Retinal pigment epithelial cell (primary cell): ENCODE measurements at regions not wholly inside any gene's neighbourhood (a gene's known extent, or its start where the extent isn't known, plus 50 kb on each side); places are given as distances from the start of the nearest gene placed in this dataset.

ENCODE experiments used
- DNase-seq: peaks from one replicate; pipeline ENCODE4 v3.0.0-alpha.2; 2010; ENCODE audit warnings: low read depth
- H3K4me3 ChIP-seq: 2 replicates; pipeline ENCODE4 v1.5.1; 2011; ENCODE audit warnings: mild to moderate bottlenecking, low read length, control low read depth, moderate library complexity
- TF ChIP-seq, protein P1 (sequence below): conservative IDR thresholded peaks from 2 replicates; pipeline ENCODE4 v1.5.1; 2011; ENCODE audit warnings: low read depth, low read length, control low read depth, inconsistent platforms

DNA sequence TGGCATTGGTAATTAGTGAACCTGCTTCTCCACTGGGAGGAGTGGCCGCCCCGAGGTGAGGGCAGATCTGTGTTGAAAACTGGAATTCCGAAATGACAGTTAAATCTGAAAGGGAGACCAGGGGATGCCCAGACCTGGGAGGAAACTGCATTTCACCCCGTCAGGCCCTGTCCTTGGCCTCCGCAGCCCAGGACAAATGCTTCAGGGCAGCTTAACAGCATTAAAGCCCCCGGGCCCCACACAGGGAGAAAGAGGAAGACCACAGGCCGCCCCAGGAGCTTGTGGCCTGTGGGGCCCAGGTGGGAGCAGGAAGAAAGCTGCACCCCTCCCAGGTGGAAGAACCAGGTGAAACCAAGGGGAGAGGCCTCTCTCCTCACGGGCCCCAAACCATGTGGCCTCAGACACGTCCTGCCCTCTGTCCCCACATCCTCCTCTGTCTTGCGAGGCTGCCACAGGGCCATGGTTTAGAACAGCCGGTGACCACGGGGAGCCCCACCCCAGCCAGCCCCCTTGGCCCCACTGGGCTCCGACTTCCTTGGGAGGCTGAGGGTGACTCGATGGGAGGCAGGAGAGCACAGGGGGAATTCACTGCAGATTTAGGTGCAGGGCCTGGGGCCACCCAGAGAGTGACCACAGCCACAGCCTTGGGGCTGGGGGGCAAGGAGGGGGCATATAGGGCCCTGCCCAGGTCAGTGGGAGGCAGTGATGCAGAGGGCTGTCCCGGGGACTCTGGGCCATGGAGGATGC lies 265.4 kb downstream of the ADGRD1 start:
- no peak overlapping the region for H3K4me3 ChIP-seq
- TF ChIP-seq, protein P1, sequence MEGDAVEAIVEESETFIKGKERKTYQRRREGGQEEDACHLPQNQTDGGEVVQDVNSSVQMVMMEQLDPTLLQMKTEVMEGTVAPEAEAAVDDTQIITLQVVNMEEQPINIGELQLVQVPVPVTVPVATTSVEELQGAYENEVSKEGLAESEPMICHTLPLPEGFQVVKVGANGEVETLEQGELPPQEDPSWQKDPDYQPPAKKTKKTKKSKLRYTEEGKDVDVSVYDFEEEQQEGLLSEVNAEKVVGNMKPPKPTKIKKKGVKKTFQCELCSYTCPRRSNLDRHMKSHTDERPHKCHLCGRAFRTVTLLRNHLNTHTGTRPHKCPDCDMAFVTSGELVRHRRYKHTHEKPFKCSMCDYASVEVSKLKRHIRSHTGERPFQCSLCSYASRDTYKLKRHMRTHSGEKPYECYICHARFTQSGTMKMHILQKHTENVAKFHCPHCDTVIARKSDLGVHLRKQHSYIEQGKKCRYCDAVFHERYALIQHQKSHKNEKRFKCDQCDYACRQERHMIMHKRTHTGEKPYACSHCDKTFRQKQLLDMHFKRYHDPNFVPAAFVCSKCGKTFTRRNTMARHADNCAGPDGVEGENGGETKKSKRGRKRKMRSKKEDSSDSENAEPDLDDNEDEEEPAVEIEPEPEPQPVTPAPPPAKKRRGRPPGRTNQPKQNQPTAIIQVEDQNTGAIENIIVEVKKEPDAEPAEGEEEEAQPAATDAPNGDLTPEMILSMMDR, result no peak
- no peak for DNase-seq

DNA sequence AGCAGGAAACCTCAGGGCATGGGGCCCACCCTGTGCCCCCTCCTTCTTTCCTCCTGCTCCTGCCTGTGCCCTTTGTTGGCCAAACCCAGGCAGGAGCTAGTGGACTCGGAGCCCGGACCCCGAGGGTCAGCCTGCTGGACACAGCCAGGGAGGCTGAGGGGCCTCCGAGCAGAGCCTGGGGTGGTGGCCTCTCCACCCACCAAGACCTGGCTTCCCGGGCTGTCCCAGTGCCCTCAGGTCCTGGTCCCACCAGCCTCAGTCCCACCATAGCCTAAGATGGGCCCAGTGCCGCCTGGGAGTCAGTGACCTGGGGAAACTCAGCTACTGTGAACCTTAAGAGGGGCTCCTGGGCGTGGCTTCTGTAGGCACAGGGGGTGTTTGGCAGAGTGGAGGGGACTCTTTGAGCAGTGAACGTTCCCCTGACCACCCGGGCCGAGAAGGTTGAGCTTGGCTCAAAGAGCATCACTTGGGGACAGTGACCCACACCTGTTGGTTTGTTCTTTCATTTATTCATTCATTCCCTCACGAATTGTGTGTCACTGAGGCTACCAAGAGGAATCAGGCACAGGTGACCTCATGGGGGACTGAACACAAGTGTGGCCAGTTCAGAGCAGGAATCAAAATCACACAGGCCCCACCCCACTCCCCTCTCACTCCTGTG lies 266.1 kb downstream of the ADGRD1 start:
- H3K4me3 ChIP-seq, result no peak overlapping the region
- no peak for DNase-seq
- TF ChIP-seq, protein P1, result no peak

DNA sequence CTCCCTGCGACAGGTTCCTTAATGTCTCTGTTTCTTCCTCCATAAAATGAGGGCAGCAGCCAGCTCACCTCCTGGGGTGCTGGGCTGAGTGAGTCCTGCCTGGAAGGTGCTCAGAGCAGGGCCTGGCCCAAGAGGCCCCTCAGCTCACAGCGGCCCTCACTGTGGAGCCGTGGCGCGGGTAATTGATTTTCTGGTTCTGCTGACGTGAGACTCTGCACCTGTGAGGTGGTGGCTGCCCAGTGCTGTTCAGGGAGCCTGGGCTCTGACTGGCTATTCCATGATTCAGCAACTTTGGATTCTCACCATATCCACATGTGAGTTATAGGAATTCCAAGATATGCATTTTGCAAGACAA lies 266.6 kb downstream of the ADGRD1 start:
- TF ChIP-seq, protein P1, result no peak
- no peak overlapping the region for H3K4me3 ChIP-seq
- DNase-seq, result no peak

DNA sequence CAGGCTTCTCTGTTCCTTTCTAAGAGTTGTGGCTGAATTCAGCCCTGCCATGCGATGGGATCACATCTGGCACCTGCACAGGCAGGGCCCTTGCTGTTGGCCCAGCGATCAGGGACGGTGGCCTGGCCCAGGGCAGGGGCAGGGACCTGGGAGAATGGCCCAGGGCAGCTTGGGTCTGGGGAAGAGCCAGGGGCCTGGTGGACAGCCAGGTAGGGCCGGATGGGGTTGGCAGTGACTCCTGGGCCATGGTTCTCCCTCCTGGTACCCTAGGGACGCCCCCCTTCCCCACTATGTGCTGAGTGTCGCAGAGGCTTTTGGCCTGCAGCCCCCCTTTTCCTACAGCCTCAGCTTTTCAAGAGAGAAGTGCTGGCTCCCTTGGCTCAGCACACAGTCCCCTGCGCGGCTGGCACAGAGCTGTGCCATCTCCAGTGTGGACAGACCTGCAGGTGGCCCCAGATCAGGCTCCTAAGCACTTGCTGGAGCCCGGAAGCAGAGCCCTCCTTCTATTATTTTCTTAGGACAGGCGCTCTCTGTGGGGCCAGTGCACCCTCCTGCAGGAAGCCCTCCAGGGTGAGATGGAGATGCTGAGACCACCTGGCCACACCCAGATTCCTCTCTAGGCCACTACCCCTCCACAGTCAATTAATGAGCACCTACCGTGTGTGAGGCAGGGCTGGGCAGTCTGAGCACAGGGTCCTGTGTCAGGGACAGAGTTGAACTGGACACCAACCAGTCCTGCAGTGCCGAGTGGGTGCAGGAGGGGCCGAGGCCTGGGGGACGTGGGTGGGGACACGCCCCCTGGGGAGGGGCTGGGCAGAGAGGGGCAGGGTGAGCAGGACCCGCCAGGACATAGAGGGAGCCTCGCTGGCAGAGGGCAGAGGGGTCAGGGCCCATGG lies 267.6 kb downstream of the ADGRD1 start:
- TF ChIP-seq, protein P1, result no peak
- H3K4me3 ChIP-seq, result no peak overlapping the region

DNA sequence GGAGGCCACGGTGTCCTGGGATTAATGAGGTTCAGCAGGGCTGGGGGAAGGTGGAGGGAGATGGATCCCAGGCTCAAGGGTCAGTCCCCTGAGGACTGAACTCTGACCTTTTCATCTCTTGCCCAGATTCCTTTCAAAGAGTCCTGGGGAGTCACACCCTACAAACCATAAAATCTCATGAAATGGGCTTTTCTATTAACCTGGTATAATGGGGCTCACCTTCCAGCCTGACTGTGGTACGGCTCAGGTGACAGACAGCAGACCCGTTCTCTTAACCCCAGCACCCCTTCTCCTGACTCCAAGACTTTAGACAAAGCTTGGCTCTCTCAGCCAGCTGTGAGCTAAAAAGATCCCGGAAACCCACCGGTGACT lies 268.2 kb downstream of the ADGRD1 start:
- DNase-seq, result no peak
- H3K4me3 ChIP-seq, result no peak overlapping the region
- TF ChIP-seq, protein P1, result no peak

More for the DNA sequence above, 267.6 kb downstream of the ADGRD1 start:
- no peak for DNase-seq

DNA sequence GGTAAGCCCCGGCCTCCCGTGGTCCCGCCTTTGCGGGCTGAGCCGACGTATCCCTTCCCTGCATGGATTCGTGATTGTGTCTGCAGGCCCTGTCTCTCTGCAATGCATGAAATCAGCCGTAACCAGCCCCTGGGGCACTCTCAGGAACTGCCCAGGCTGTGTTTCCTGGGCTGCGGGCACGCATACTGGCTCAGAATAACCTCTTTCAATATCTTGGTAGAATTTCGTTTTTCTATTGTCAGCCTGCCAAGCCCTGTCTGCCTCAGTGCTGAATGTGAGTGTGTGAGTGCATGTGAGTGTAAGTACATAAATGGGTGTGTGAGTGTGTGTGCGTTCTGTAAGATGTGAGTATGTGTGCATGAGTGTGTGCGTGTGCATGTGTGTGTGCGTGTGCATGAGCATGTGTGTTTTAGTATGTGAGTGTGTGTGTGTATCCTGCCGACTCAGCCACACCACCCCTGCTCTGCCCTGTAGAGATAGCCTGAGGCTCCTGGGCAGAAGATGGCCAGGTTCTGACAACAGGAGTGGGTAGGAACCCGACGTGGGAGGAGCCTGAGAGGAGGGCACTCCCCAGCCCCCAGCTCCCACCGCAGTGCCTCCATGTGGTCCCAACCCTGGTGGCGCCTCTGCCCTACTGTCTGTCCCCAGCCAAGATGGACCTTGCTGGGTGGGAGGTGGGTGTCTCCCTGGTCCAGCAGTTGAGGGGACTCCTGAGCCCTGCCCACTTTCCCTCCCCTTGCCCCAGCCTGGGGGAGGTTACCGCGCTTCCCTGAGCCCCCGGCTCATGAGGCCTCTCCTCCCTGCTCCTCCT lies 268.8 kb downstream of the ADGRD1 start:
- TF ChIP-seq, protein P1, result no peak
- no peak overlapping the region for H3K4me3 ChIP-seq
- no peak for DNase-seq
